CMK (cell line): ENCODE measurements at regions not wholly inside any gene's neighbourhood (a gene's known extent, or its start where the extent isn't known, plus 50 kb on each side); places are given as distances from the start of the nearest gene placed in this dataset.

Experiments used
- DNase-seq: peaks from one replicate; pipeline ENCODE4 v3.0.0-alpha.2; 2010; ENCODE audit warnings: low read depth

DNA sequence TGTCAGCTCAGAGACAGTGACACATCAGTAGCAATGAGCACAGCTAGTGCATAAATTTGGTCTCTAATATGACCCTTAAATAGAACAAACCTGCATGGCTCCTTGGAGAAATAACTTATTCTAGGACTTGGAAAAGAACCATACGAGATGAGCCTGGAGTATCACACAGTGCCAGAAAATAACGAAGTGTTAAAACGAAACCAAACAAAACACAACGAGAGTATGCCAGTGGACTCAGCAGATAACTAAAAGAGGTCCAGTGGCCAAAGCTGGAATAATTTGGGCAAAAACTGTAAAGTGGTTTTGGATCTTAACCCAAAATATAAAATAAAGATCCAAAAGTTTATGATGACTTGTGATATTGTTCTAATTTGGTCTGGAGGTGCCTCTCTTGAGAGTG, 1599.0 kb upstream of the LRRTM1 start:
- DNase-seq, result no peak

DNA sequence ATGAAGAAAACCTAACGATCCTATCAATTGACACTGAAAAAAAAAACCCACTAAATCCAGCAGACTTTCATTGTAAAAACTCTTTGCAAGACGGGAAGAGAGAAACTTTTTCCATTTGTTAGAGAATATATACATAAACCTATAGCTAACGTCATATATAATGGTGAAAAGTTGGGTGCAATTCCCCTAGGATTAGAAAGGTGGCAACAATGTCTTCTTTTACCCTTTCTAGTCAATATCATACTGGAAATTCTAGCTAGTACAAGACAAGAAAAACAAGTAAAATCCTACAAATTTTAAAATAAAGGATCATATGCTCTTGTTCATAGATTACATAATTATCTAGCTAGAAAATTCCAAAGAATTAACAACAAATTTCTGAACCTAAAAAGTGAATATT, 1596.5 kb upstream of the LRRTM1 start:
- DNase-seq, result no peak

GRCh38 chr2:81895620-81896250, 1591.2 kb upstream of the LRRTM1 start:
- no peak for DNase-seq

GRCh38 chr2:81894451-81894990, 1590.0 kb upstream of the LRRTM1 start:
- DNase-seq, result no peak

DNA sequence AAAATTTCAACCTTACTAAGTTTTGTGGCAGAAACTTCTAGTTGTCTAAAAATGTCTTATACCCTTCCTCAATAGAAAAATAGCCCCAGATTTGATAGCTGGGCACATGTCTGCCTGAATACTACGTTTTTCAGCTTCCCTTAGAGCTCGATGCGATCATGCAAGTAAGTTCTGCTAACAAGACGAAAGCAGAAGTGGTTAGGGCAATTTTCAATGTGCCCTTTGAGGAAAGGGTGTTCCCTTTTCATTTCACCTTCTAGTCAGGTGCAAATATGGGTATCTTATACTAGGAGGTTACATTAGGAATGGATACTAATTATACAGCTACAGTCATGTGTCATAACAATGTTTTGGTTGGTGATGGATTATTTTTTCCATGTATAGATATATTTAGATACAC, 1572.1 kb upstream of the LRRTM1 start:
- no peak for DNase-seq

DNA sequence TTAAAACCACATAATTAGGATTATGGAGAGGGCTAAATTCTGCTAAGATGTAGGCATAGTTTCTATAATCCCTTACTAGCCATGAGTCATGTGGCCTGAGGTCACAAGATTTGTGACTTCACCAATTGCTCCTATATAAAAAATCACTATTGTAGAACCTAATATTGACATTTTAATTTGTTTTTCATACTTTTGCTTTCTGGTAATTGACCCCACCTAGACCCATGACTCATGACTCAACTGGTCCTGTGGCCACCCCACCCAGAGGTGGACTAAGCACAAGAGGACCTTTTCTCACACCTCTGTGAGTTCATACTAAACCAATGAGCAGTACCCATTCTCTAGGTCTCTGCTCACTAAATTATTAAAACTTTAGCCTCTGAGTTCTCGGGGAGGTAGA, 1567.5 kb upstream of the LRRTM1 start:
- DNase-seq, result no peak

DNA sequence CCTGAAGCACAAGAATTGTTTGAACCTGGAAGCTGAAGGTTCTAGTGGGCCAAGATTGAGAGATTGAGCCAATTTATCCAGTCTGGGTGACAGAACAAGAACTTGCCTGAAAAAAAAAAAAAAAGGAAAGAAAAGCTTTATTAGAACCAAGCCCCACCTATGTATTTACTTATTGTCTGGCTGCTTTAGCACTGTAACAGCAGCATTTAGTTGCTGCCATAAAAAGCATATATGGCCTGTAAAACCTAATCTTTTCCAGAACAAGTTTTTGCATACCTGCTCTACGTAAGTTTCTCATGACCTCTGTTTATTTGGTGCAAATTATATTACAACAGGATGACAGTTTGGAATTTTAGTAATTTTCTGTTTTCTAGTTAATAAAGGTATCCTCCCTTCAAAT, 1565.6 kb upstream of the LRRTM1 start:
- no peak for DNase-seq

DNA sequence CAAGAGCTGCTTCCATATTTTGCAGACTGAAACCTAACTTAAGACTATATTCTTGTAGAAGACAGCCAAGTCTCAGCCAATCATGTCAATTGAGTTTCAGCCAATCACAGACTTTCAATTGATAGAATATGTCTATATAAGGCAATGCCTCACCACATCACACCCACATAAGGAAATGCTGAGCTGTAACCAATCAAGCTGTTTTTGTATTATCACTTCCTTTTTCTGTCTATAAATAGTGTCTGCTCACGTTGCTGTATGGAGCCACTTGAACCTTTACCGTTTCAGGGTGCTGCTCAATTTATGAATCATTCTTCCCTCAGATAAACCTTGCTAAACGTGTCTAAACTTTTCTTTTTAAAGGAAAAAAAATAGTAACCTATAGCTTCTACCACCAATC, 1554.4 kb upstream of the LRRTM1 start:
- DNase-seq, result no peak

- no peak for DNase-seq
These were observed 1548.8 kb upstream of the LRRTM1 start for GRCh38 chr2:81853341-81853740.

- no peak for DNase-seq
These were observed 1548.1 kb upstream of the LRRTM1 start for GRCh38 chr2:81852651-81853050.

- no peak for DNase-seq
These were observed 1535.2 kb upstream of the LRRTM1 start for GRCh38 chr2:81839780-81840179.

DNA sequence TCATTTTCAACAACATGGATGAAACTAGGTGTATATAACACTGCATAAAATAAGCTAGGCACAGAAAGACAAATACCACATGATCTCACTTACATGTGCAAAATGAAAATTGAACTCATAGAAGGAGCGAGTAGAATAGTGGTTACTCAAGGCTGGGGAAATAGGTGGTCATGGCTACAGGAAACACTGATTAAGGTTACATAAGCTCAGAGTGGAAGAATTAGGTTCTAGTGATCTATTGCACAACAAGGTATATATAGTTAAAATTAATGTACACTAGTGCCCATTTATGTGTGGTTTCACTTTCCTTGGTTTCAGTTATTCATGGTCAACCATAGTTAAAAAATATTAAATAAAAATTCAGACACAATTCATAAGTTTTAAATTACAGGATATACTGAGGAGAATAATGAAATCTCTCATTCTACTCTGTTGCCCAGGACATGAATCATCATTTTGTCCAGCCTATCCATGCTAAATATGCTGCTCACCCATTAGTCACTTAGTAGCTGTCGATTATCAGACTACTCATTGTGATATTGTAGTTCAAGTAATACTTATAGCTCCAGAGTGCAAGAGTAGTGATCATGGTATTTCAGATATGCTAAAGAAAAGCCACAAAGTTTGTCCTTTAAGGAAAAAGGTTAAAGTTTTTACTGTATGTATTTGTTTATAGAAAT, 1530.9 kb upstream of the LRRTM1 start:
- DNase-seq, result no peak

DNA sequence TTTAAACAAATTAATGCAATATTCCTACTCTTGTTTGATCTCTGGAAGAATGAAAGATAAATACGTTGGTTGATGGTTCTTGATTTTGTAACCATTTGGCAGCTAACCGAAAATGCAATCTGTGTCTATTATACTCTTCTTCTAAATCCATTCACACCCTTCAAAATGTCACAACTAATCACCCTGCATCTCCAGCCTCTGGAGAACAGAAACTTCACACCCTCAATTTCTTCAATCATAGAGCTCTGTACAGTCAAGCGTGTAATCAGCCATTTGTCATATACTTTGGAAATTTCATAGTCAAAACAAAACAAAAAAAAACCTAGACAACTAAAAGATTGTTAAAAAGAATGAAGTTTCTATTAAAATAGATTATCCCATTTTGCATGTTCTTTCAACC, 1482.3 kb upstream of the LRRTM1 start:
- no peak for DNase-seq

- DNase-seq, result no peak
These were observed 1462.8 kb upstream of the LRRTM1 start for GRCh38 chr2:81767187-81767912.

GRCh38 chr2:81747481-81748070, 1443.0 kb upstream of the LRRTM1 start:
- no peak for DNase-seq

GRCh38 chr2:81739966-81740365, 1435.4 kb upstream of the LRRTM1 start:
- DNase-seq, result no peak

DNA sequence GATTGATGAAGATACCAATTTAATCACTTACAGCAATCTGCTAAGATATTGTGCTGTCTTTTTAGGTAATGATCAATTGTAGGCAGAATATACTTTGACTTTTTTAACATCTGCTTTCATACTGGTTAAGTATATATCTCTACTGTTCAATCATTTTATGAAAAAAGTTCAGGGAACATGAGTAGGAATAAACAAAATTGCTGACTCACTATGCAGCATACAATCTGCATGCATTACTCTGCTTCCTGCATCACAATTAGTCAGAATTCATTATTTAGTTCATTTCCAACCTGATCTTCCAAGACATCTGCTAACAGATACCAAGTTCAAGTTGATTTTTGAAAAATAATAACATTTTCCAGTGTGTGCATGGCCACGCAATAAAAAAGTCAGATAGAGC, 1430.4 kb upstream of the LRRTM1 start:
- DNase-seq, result no peak

- DNase-seq, result no peak
These were observed 1410.3 kb upstream of the LRRTM1 start for GRCh38 chr2:81714817-81715216.

DNA sequence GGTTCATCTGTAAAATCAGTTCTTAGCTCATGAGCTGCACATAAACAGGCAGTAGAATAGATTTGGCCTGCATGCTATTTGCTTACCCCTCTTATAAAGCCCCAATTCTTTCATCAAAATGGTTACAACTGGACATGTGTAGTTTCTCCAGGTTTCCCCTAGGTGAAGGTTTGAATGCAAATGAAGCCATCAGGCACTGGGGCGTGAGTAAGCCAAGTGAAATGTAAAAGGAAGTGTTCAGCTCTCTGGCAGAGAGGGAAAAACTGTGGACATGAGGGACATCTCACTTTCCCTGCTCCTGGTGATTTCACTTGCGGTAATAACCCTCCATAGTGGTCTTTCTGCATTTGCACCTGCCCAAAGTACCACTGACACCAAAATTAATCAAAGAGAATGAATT, 1402.3 kb upstream of the LRRTM1 start:
- no peak for DNase-seq

DNA sequence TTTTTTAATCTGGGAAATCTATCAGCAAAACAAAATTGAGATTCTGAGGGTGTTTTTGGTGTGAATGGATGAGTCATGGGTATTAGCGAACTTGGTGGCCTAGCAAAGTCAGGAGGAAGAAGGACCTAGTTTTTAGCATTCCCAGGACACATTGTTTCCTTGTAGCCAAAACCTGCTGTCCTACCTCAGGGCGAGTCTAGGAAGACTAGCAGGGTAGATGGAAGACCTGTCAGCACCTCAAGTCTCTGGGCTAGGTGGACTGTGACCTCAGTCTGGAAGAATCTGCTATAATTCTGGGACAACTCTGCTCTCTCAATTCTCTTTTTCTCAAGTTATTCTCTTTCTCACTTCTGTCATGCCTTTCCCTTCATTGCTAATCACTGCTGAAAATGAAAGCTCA, 1399.3 kb upstream of the LRRTM1 start:
- DNase-seq, result no peak

DNA sequence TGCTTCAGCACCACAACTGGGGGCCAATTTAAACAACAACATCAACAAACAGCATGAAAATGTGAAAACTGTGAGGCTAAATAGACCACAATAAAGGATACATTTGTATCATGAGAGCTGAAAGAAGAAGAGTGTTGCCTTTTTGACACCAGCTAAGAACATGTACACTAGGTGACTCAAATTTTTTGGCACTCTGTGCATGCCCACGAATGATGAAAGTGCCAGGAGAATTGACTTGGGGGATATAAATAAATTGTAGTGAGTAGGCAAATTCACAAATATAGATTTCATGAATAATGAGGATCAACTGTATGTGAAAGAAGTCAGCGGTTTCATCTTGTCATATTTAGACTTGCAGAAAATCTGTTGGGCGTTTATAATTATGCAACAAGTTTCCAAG, 1388.0 kb upstream of the LRRTM1 start:
- no peak for DNase-seq

DNA sequence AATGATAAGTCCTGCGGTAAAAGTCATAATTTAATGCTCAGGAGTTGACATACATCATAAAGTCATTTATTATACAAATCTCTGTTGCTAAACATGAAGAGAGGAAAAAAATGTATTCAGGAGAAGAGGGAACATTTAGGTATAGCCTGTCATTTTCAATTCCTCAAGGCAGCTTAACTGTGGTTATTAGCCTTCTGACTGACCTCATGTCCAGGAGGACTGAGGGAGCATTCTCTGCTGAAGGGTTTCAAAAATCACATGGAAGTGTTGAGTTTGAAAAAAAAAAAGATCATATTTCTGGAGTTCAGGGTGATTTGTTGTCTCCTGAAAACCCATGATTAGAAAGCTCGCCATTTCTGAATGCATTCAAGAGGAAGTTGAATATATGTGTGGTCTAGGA, 1371.1 kb upstream of the LRRTM1 start:
- DNase-seq, result no peak

DNA sequence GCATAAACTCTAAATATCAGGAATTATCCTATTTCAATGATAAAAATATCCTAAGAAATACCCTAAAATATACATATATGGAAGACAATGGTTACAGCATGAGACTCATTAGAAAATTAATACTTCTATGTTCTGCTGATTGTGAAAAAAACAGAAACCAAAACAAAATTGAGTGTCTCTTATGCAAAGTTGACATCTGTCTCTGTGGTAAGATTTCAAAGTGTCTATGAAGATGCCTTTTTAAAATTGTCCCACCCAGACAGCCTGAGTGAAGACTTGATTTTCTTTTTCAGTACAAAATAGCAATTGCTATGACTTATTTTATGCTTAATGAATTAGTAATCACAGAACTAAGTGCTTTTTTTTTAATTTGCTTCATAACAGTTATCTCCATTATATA, 1368.4 kb upstream of the LRRTM1 start:
- no peak for DNase-seq
